GM18499 (cell line): ENCODE measurements at regions not wholly inside any gene's neighbourhood (a gene's known extent, or its start where the extent isn't known, plus 50 kb on each side); places are given as distances from the start of the nearest gene placed in this dataset.
"Not testable (repeated sequence)": the region's sequence is repeated elsewhere in the genome, so short reads cannot be mapped to it uniquely, and the experiment has no call there.

ENCODE experiments used
- ATAC-seq: cut with Tn5 transposase; IDR thresholded peaks from one replicate; pipeline ENCODE4 v1.9.1; 2021; ENCODE audit warnings: moderate number of reproducible peaks; ENCODE audit not compliant: insufficient read depth, unreplicated experiment

- no peak for ATAC-seq
These were observed 476.9 kb upstream of the KLHL1 start for GRCh38 chr13:70585109-70585508.

GRCh38 chr13:70580825-70581224, 472.6 kb upstream of the KLHL1 start:
- no peak for ATAC-seq

- ATAC-seq, result no peak
These were observed 471.7 kb upstream of the KLHL1 start for GRCh38 chr13:70579941-70580340.

GRCh38 chr13:70571221-70571620, 463.0 kb upstream of the KLHL1 start:
- no peak for ATAC-seq

GRCh38 chr13:70568571-70568970, 460.3 kb upstream of the KLHL1 start:
- peak; percentile 62 for ATAC-seq

GRCh38 chr13:70544706-70545105, 436.5 kb upstream of the KLHL1 start:
- no peak for ATAC-seq

GRCh38 chr13:70541451-70541850, 433.2 kb upstream of the KLHL1 start:
- no peak for ATAC-seq

- no peak for ATAC-seq
These were observed 426.2 kb upstream of the KLHL1 start for GRCh38 chr13:70534466-70534865.

GRCh38 chr13:70529652-70530051, 421.4 kb upstream of the KLHL1 start:
- no peak for ATAC-seq

- no peak for ATAC-seq
These were observed 419.3 kb upstream of the KLHL1 start for GRCh38 chr13:70527599-70527998.

- ATAC-seq, result no peak
These were observed 415.4 kb upstream of the KLHL1 start for GRCh38 chr13:70523622-70524021.

GRCh38 chr13:70520275-70521036, 412.2 kb upstream of the KLHL1 start:
- no peak for ATAC-seq

- no peak for ATAC-seq
These were observed 409.8 kb upstream of the KLHL1 start for GRCh38 chr13:70518081-70518480.

GRCh38 chr13:70516226-70516625, 408.0 kb upstream of the KLHL1 start:
- no peak for ATAC-seq

- not testable (repeated sequence) for ATAC-seq
These were observed 403.7 kb upstream of the KLHL1 start for GRCh38 chr13:70511861-70512417.

- no peak for ATAC-seq
These were observed 397.6 kb upstream of the KLHL1 start for GRCh38 chr13:70505809-70506208.

GRCh38 chr13:70502944-70503343, 394.7 kb upstream of the KLHL1 start:
- no peak for ATAC-seq

GRCh38 chr13:70490320-70490935, 382.2 kb upstream of the KLHL1 start:
- ATAC-seq, result no peak

- ATAC-seq, result no peak
These were observed 376.7 kb upstream of the KLHL1 start for GRCh38 chr13:70484931-70485330.

GRCh38 chr13:70483599-70484276, 375.5 kb upstream of the KLHL1 start:
- ATAC-seq, result no peak

GRCh38 chr13:70473907-70474306, 365.7 kb upstream of the KLHL1 start:
- no peak for ATAC-seq
